ENCODE measurements at regions not wholly inside any gene's neighbourhood (a gene's known extent, or its start where the extent isn't known, plus 50 kb on each side); places are given as distances from the start of the nearest gene placed in this dataset.

DNA sequence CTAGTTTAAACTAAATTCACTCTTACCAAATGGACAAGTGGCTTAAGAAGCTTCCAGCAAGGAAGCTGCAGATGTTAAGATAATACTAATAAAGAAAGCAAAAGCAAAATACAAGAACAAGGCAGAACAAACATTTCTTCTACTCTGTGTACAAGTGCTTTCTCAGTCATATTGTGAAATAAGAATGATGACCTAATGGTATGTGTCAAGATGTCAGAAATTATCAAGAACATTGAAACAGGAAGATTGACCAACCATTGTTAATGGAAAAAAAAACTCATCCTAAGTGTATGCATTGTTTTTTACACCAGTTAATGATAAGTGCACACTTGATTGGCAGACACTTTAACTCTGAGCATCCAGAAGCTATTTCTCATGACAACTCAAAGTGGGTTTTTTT is 65.4 kb upstream of the P2RY1 start:
- ChIA-PET SMC1A (ENCODE audit: uncharacterized antibody, unreplicated experiment) (interaction anchor here (0.8 to 1.4 kb wide), 2 partner anchors 19 to 253 kb away, joined by 3 to 4 read pairs; no protein-coding TSS in a partner anchor), RAD21 (ENCODE audit: unreplicated experiment) (interaction anchor here (1.7 kb wide), 1 partner anchor 10 kb away, joined by 4 read pairs; no protein-coding TSS in a partner anchor), CTCF (no interaction called here), POLR2A (no interaction called here)
- DNase-seq (ENCODE audit: low read depth, low spot score) (no peak), FAIRE-seq (no peak), ATAC-seq (peak; percentile 75)
- Histone ChIP-seq H3K4me2 (ENCODE audit: control insufficient read depth, insufficient read depth) (no peak overlapping the region), H3K9me3 (replicated peaks; ENCODE audit: control insufficient read depth, insufficient read depth, low read length) (no peaks in the 10 kb centered on the region; the same call in 1 of the 3 replicates), H3K36me3 (ENCODE audit: control insufficient read depth in 2 of 2, insufficient read depth in 2 of 2, low read length in 1 of 2) (no peaks in the 10 kb centered on the region), H3K9ac (ENCODE audit: control insufficient read depth, insufficient read depth, low read length) (no peak overlapping the region), H2AFZ (ENCODE audit: control insufficient read depth, low read depth, low read length) (peak overlapping the region; percentile 55), H3K79me2 (ENCODE audit: control insufficient read depth, insufficient read depth, low read length) (no peaks in the 10 kb centered on the region), H3K4me3 (no peak overlapping the region), H3K4me1 (ENCODE audit: control insufficient read depth, insufficient read depth, low read length) (no peaks in the 10 kb centered on the region), H4K20me1 (ENCODE audit: control insufficient read depth, insufficient read depth) (no peaks in the 10 kb centered on the region), H3K27me3 (replicated peaks in 1 of 2; ENCODE audit: control insufficient read depth in 2 of 2, insufficient read depth in 2 of 2, low read length in 1 of 2) (no peaks in the 10 kb centered on the region), H3K27ac (ENCODE audit: control insufficient read depth, insufficient read depth) (no peak overlapping the region)
- in situ Hi-C loops (cut with MboI) (no loop called here), intact Hi-C loops (cut with micrococcal nuclease; ENCODE audit: unreplicated experiment) (no loop called here)
- no TSS peak for BruUV-seq (replicated peaks)
- TF ChIP-seq MEF2B (IDR thresholded peaks at IDR 0.05; ENCODE audit: partially characterized antibody, poor library complexity, severe bottlenecking) (no peak), CREB1 (IDR thresholded peaks at IDR 0.05; ENCODE audit: low read depth) (peak; percentile 87), PML (IDR thresholded peaks at IDR 0.05; ENCODE audit: low read length) (no peak), SMAD5 (IDR thresholded peaks at IDR 0.05; ENCODE audit: low read depth) (no peak), MTA2 (IDR thresholded peaks at IDR 0.05; ENCODE audit: low read depth) (no peak), RFX5 (IDR thresholded peaks at IDR 0.05; ENCODE audit: low read depth, low read length) (no peak), ESRRA (IDR thresholded peaks at IDR 0.05; ENCODE audit: low read length) (no peak), SRF (IDR thresholded peaks at IDR 0.05; ENCODE audit: low read depth in 2 of 2, low read length in 2 of 2) (no peak), STAT3 (IDR thresholded peaks at IDR 0.05; ENCODE audit: low read depth, low read length) (no peak), BRCA1 (IDR thresholded peaks at IDR 0.05; ENCODE audit: low read depth, low read length) (no peak), NR2F1 (conservative IDR thresholded peaks at IDR 0.05) (no peak), HDGF (IDR thresholded peaks at IDR 0.05) (no peak), TCF7 (IDR thresholded peaks at IDR 0.05; ENCODE audit: borderline replicate concordance) (peak; percentile 29; the same call in 1 of the 2 replicates), TCF12 (IDR thresholded peaks at IDR 0.05; ENCODE audit: low read depth, low read length) (no peak)
- TF ChIP-seq, protein P1, sequence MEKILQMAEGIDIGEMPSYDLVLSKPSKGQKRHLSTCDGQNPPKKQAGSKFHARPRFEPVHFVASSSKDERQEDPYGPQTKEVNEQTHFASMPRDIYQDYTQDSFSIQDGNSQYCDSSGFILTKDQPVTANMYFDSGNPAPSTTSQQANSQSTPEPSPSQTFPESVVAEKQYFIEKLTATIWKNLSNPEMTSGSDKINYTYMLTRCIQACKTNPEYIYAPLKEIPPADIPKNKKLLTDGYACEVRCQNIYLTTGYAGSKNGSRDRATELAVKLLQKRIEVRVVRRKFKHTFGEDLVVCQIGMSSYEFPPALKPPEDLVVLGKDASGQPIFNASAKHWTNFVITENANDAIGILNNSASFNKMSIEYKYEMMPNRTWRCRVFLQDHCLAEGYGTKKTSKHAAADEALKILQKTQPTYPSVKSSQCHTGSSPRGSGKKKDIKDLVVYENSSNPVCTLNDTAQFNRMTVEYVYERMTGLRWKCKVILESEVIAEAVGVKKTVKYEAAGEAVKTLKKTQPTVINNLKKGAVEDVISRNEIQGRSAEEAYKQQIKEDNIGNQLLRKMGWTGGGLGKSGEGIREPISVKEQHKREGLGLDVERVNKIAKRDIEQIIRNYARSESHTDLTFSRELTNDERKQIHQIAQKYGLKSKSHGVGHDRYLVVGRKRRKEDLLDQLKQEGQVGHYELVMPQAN (conservative IDR thresholded peaks at IDR 0.05): no peak
- TF ChIP-seq, protein P2, sequence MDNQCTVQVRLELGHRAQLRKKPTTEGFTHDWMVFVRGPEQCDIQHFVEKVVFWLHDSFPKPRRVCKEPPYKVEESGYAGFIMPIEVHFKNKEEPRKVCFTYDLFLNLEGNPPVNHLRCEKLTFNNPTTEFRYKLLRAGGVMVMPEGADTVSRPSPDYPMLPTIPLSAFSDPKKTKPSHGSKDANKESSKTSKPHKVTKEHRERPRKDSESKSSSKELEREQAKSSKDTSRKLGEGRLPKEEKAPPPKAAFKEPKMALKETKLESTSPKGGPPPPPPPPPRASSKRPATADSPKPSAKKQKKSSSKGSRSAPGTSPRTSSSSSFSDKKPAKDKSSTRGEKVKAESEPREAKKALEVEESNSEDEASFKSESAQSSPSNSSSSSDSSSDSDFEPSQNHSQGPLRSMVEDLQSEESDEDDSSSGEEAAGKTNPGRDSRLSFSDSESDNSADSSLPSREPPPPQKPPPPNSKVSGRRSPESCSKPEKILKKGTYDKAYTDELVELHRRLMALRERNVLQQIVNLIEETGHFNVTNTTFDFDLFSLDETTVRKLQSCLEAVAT (IDR thresholded peaks at IDR 0.05): no peak
- TF ChIP-seq, protein P3, sequence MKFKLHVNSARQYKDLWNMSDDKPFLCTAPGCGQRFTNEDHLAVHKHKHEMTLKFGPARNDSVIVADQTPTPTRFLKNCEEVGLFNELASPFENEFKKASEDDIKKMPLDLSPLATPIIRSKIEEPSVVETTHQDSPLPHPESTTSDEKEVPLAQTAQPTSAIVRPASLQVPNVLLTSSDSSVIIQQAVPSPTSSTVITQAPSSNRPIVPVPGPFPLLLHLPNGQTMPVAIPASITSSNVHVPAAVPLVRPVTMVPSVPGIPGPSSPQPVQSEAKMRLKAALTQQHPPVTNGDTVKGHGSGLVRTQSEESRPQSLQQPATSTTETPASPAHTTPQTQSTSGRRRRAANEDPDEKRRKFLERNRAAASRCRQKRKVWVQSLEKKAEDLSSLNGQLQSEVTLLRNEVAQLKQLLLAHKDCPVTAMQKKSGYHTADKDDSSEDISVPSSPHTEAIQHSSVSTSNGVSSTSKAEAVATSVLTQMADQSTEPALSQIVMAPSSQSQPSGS (IDR thresholded peaks at IDR 0.05; ENCODE audit: low read length): peak; percentile 89
- TF ChIP-seq, protein P4, sequence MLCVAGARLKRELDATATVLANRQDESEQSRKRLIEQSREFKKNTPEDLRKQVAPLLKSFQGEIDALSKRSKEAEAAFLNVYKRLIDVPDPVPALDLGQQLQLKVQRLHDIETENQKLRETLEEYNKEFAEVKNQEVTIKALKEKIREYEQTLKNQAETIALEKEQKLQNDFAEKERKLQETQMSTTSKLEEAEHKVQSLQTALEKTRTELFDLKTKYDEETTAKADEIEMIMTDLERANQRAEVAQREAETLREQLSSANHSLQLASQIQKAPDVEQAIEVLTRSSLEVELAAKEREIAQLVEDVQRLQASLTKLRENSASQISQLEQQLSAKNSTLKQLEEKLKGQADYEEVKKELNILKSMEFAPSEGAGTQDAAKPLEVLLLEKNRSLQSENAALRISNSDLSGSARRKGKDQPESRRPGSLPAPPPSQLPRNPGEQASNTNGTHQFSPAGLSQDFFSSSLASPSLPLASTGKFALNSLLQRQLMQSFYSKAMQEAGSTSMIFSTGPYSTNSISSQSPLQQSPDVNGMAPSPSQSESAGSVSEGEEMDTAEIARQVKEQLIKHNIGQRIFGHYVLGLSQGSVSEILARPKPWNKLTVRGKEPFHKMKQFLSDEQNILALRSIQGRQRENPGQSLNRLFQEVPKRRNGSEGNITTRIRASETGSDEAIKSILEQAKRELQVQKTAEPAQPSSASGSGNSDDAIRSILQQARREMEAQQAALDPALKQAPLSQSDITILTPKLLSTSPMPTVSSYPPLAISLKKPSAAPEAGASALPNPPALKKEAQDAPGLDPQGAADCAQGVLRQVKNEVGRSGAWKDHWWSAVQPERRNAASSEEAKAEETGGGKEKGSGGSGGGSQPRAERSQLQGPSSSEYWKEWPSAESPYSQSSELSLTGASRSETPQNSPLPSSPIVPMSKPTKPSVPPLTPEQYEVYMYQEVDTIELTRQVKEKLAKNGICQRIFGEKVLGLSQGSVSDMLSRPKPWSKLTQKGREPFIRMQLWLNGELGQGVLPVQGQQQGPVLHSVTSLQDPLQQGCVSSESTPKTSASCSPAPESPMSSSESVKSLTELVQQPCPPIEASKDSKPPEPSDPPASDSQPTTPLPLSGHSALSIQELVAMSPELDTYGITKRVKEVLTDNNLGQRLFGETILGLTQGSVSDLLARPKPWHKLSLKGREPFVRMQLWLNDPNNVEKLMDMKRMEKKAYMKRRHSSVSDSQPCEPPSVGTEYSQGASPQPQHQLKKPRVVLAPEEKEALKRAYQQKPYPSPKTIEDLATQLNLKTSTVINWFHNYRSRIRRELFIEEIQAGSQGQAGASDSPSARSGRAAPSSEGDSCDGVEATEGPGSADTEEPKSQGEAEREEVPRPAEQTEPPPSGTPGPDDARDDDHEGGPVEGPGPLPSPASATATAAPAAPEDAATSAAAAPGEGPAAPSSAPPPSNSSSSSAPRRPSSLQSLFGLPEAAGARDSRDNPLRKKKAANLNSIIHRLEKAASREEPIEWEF (IDR thresholded peaks at IDR 0.05; ENCODE audit: insufficient replicate concordance, low read depth, low read length): no peak
